ENCODE measurements at regions not wholly inside any gene's neighbourhood (a gene's known extent, or its start where the extent isn't known, plus 50 kb on each side); places are given as distances from the start of the nearest gene placed in this dataset. TPM values are rescaled to one million over a fixed set of nuclear protein-coding genes. Genes with fewer than 3 reads are reported as not detected.

DNA sequence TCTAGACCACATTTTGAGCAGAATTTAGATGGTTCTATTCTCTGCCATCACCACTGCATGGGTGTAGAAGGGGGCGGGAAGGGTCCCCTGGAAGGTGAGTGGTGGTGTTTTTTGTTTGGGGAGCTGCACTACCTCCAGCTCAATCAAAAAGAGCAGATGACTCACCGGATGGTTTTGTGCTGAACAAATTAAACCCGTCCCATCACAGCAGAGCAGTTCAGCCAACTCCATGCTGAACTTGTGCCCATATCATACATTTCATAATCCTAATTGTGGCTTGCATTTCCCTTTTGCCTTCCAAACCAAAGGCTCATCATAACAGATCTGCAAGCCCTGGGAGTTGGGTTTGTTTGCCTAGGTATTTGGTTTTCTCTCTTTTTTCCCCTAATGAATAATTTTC, 53.0 kb upstream of the RPH3A start:
- DNase-seq (ENCODE audit: low read depth in 1 of 2, low spot score in 1 of 2) = no peak
- Histone ChIP-seq H3K27me3 (ENCODE audit: insufficient read depth, poor library complexity, severe bottlenecking) (peaks cover 5% of the 10 kb centered on the region), H3K27ac (replicated peaks) (no peak overlapping the region), H3K4me3 (replicated peaks; ENCODE audit: insufficient read depth, low read length) (no peak overlapping the region)
- TF ChIP-seq GABPA (IDR thresholded peaks at IDR 0.05; ENCODE audit: low read depth) (no peak), SPI1 (IDR thresholded peaks at IDR 0.05; ENCODE audit: borderline replicate concordance, low read depth) (no peak)
- TF ChIP-seq, protein P1, sequence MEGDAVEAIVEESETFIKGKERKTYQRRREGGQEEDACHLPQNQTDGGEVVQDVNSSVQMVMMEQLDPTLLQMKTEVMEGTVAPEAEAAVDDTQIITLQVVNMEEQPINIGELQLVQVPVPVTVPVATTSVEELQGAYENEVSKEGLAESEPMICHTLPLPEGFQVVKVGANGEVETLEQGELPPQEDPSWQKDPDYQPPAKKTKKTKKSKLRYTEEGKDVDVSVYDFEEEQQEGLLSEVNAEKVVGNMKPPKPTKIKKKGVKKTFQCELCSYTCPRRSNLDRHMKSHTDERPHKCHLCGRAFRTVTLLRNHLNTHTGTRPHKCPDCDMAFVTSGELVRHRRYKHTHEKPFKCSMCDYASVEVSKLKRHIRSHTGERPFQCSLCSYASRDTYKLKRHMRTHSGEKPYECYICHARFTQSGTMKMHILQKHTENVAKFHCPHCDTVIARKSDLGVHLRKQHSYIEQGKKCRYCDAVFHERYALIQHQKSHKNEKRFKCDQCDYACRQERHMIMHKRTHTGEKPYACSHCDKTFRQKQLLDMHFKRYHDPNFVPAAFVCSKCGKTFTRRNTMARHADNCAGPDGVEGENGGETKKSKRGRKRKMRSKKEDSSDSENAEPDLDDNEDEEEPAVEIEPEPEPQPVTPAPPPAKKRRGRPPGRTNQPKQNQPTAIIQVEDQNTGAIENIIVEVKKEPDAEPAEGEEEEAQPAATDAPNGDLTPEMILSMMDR (IDR thresholded peaks at IDR 0.05; ENCODE audit: insufficient read depth, low read length) = no peak

DNA sequence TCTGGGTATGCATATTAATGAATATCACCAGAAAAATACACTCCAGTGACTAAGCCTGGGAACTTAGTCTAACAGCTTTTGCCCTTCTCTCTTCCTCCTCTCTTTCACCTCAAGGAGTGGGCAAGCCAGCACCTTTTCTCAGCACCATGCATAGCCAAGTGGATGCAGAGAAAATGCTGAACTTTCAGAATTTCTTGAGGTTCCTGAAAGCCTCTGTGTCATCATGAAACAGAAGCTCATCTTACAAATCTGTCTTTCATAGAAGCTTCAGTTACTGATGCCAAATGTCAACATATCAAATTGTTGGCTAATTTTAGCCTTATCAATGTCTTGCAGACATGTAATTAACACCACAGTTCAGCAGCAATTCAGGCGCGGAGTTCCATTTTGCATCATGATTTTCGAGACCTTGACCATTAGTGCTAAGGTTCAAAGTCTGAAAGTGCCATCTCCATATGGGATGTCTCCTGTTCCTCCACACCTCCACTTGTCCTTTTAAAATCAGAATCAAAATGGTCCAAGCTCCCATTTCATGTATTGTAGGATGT, 51.1 kb upstream of the RPH3A start:
- H3K27ac ChIP-seq (replicated peaks) = no peak overlapping the region
- H3K27me3 ChIP-seq (ENCODE audit: insufficient read depth, poor library complexity, severe bottlenecking) = peaks cover 2% of the 10 kb centered on the region
- TF ChIP-seq POLR2AphosphoS5 (IDR thresholded peaks at IDR 0.05; ENCODE audit: low read depth) = no peak
- TF ChIP-seq, protein P1 (IDR thresholded peaks at IDR 0.05; ENCODE audit: insufficient read depth, low read length) = no peak
- TF ChIP-seq SPI1 (IDR thresholded peaks at IDR 0.05; ENCODE audit: borderline replicate concordance, low read depth) = no peak
- TF ChIP-seq, protein P2, sequence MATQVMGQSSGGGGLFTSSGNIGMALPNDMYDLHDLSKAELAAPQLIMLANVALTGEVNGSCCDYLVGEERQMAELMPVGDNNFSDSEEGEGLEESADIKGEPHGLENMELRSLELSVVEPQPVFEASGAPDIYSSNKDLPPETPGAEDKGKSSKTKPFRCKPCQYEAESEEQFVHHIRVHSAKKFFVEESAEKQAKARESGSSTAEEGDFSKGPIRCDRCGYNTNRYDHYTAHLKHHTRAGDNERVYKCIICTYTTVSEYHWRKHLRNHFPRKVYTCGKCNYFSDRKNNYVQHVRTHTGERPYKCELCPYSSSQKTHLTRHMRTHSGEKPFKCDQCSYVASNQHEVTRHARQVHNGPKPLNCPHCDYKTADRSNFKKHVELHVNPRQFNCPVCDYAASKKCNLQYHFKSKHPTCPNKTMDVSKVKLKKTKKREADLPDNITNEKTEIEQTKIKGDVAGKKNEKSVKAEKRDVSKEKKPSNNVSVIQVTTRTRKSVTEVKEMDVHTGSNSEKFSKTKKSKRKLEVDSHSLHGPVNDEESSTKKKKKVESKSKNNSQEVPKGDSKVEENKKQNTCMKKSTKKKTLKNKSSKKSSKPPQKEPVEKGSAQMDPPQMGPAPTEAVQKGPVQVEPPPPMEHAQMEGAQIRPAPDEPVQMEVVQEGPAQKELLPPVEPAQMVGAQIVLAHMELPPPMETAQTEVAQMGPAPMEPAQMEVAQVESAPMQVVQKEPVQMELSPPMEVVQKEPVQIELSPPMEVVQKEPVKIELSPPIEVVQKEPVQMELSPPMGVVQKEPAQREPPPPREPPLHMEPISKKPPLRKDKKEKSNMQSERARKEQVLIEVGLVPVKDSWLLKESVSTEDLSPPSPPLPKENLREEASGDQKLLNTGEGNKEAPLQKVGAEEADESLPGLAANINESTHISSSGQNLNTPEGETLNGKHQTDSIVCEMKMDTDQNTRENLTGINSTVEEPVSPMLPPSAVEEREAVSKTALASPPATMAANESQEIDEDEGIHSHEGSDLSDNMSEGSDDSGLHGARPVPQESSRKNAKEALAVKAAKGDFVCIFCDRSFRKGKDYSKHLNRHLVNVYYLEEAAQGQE (IDR thresholded peaks at IDR 0.05; ENCODE audit: insufficient replicate concordance, low read depth) = no peak
- TF ChIP-seq GABPA (IDR thresholded peaks at IDR 0.05; ENCODE audit: low read depth) = no peak
- DNase-seq (ENCODE audit: low read depth in 1 of 2, low spot score in 1 of 2) = no peak
- no peak overlapping the region for H3K4me3 ChIP-seq (replicated peaks; ENCODE audit: insufficient read depth, low read length)

DNA sequence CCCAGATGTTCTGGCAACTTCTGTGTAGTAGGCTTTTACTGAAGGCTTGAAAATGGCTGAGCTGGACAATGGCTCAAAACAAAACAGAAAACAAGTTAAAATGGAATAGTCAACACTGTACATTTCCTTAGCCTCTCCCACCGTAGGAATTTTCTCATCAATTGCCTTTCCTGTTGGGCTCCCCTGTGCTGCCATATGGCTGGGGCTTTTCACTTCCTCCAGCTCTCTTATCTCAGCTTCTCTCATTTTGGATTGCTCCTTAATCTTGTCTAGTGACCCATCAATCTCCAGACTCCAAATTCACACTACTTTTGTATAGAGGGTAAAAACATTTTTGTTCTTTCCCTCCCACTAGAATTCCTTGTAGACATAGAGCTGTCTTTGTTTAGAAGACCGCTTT, 50.4 kb upstream of the RPH3A start:
- TF ChIP-seq, protein P2 (IDR thresholded peaks at IDR 0.05; ENCODE audit: insufficient replicate concordance, low read depth) = no peak
- TF ChIP-seq, protein P1 (IDR thresholded peaks at IDR 0.05; ENCODE audit: insufficient read depth, low read length) = no peak
- DNase-seq (ENCODE audit: low read depth in 1 of 2, low spot score in 1 of 2) = no peak
- Histone ChIP-seq H3K4me3 (replicated peaks; ENCODE audit: insufficient read depth, low read length) (no peak overlapping the region), H3K27me3 (ENCODE audit: insufficient read depth, poor library complexity, severe bottlenecking) (peaks cover 2% of the 10 kb centered on the region), H3K27ac (replicated peaks) (no peak overlapping the region)

Small RNA genes in the stretch of these regions (microRNA-seq; reads per million reads assigned to microRNA genes)
- not detected for gene MIR1302-1
